GM21717 (cell line): ENCODE measurements at regions not wholly inside any gene's neighbourhood (a gene's known extent, or its start where the extent isn't known, plus 50 kb on each side); places are given as distances from the start of the nearest gene placed in this dataset.
A peak's percentile ranks its signal among the peaks of the same experiment; 100 is the strongest.

Source experiments
- ATAC-seq: cut with Tn5 transposase; IDR thresholded peaks from one replicate; pipeline ENCODE4 v1.9.1; 2021; ENCODE audit warnings: mild to moderate bottlenecking, moderate library complexity; ENCODE audit not compliant: unreplicated experiment

DNA sequence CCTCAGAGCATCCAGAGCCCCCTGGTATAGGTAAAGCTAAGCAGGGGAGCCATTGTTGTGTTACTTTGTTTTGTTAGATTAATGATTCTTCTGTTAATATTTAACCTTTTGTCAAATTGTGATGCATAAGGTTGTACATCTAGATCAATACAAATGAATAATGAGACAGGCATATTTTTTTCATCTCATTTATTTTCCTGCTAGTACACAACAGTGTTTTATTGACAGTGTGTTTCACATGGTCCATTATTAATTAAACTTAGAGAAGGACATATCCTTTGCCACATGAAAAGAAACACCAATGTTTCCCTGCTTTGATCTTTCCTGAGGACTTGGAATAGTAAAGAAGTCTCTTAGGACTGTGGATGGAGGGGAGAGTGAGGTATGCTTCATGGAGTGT is 543.6 kb upstream of the CFAP20DC start:
- ATAC-seq, result no peak

DNA sequence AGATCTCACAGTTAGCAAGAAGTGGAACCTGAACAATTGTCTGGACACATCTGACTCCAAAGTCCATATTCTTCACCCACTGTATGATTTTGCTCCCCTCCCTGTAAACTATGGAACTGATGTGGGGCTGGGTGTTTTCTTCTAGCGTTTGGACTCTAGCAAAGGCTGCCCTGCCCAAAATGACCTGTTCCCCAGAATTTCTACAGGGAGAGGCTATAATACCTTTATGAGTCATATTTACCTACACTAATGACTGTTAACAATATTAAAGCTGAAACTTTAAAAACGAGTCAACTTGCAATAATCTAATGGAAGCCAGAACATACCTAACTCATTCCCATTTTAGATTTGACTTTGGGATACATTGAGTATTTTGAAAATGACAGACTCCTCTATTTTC is 531.2 kb upstream of the CFAP20DC start:
- no peak for ATAC-seq

DNA sequence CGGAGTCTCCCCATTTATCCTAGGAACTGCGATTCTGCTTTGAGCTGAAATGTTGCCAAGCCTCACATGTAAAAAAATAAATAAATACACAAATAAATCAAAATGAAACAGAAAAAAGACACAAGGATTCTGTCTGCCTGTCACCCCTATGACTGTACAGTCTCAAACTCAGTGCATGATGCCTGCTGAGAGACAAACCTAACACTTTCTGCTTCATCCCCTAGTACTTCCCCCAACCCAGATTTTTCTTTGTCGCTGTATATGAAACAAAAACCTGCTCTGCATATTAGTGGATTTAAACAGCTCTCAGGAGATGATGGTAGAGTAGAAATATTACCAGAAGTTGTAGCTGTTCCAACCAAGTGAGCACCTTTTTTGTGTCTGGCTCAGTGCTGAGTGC is 530.7 kb upstream of the CFAP20DC start:
- no peak for ATAC-seq

DNA sequence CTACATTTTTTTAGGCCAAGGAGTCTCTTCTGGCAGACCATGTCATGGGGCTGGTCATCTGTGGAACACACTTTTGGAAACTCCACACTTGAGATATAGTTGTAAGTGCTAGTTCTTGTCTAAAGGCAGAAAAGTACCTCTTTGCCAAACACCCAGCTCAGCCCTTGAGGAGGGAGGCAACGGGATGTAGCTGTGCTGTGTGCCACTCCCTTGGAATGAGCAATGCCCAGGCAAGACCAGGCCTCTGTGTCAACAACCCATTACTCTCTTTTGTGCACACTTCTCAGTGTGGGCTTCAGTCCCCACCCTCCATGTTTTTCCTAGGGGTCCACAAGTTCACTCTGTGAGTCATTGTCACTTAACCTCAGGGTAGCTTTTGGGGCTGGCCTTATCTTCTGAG is 528.3 kb upstream of the CFAP20DC start:
- ATAC-seq, result no peak

DNA sequence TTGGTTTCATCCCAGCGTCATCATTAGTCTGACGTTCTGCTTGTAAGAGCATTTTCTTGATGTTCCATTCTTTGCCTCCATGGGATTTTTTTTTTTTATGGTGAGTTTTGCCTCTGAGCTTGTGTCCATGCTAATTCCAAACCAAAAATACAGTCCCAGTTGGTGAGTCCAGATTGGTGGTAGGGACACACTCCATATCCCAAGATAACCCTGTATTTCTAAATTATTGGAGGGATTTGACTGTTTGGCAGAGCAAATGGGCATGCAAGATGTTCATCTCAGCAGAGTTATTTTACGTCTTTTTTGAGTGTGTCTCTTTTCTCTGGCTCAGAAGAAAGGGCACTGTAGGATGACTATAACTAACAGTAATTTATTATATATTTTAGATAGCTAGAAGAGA is 526.8 kb upstream of the CFAP20DC start:
- ATAC-seq, result no peak

DNA sequence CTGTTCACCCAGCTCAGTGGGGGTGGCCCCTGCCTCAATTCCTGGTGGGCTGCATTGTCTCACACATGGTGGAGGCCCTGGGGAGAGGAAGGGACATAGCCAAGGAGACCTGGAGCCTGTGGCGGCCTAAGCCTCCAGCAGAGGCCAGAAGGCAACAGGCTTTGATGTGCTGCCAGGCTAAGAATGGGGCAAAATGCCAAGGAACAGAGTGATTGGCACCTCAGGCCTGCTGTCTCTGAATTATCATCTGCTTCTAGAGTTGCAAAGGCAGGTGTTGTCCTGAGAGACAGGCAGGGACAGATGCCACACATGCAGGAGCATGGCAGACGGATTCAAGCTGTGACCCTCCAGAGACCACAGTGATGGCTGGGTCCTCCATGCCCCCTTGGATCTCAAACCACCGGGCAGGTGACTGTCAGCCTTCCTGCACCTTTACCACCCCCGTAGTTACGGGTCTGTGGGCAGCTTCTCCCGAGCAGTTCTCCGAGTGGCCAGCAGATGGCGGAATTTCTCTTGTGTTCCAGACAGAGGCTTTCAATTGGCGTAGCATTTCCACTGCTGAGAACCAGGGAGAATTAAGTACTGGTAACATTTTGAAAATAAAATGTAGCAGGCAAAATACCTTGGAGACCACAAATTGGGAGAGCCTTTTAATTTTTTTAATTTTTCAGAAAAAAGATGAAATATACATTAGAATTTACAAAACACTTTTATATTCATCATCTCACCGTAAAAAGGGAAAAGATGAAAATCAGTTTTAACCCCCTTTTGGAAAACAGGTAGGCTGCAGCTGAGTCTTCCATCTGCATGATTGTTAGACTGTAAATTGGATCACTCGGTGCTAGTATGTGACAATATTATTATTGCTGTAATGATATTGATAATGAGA is 525.5 kb upstream of the CFAP20DC start:
- peak; percentile 80 for ATAC-seq

DNA sequence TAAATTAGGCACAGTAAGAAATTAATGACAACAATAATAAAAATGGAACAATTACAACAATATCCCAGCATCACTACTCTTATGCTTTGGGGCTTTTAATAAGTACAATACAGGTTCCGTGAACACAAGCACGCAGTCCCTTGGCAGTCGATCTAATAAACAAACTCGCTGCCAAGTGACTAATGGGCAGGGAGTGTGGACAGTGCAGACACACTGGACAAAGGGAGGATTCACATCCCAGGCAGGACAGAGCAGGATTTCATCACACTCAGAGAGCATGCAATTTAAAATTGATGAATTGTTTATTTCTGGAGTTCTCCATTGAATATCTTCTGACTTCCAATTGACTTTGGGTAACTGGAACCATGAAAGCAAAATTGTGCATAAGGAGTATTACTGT is 524.1 kb upstream of the CFAP20DC start:
- no peak for ATAC-seq

DNA sequence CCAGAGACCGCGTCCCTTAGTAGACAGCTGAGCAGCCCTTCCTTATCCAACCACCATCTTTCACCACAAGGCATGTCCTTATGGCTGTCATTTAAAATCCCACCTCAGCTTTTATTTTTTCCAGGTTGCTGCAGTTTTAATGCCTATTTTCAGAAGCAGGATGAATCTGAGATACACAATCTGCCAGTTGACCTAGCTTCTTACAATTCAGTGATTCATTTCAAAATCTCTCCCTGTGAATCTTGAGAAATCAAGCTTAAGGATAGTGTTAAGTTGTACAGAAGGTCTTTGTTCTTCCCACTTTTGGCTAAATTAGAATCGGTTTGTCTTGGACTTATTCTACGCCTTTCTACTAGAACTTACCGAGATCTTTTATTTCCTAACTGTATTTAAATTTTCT is 522.3 kb upstream of the CFAP20DC start:
- ATAC-seq, result no peak

DNA sequence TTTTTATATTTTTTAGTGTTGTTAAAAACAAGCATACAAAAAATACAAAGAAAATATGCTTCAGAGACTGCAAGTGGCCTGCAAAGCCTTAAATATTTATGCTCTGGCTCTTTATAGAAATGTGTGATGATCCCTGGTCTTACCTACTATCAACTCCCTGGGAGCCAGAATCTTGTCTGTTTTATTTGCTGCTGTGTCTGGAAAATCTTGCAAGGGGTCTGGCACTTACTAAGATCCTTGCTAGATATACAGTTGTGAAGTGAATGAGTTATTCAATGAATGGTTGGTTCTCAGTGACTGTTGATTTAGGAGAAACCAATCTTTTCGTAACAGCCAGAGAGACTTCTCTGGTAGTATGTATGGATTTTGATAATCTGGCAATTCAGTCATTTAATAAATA is 521.0 kb upstream of the CFAP20DC start:
- no peak for ATAC-seq

DNA sequence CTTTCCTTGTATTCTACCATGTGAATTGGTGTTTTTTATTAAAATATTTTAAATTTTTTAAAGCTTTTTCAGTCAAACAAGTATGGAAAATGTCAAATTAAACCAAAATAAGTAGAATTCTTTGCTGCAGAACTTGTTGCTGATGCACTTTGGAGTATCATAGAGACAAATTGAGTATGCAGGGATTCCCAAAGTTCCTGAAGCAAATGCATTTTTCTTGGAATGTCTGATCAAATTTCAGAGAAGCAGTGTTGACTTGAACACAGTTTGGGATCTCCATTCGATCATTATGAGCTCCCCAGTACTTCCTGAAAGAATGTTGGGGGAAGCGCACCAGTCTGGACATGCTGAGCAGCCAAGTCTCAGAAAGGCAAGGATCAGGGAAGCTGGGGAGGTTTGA is 517.8 kb upstream of the CFAP20DC start:
- no peak for ATAC-seq

DNA sequence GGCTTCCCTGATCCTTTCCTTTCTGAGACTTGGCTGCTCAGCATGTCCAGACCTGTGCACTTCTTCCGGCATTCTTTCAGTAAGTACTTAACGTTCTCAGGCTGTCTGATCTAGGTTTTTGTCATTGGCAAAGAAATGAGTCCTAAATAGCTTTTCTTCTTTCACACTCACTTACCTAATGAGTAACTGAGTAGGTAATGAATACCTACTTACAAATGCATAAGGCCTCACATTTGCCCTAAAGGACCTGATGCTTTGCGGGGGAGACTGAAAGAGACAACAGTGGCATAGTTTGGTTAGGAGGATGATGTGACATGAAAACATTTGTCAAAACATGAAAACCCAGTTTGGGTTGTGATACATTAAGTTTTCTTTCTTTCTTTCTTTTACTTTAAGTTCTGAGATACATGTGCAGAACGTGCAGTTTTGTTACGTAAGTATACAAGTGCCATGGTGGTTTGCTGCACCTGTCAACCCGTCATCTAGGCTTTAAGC is 516.7 kb upstream of the CFAP20DC start:
- ATAC-seq, result peak; percentile 97

DNA sequence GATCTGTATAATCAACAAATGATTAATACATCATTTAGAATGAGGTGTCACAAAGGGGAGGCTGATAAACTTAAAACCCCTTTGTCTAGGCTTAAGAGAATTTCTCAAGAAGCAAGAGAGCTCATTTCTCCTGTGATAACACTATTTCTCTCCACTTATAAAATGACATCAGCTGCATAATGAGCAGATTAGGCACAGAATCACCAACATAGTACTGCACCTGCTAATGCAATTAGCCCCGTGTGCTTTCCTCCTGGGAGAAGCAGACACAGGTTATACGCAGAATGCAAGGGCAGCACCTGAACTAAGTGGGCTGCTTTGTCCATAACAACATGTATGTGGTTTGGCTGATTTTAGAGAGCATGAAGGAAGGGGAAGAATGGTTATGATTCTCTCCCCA is 515.3 kb upstream of the CFAP20DC start:
- no peak for ATAC-seq

DNA sequence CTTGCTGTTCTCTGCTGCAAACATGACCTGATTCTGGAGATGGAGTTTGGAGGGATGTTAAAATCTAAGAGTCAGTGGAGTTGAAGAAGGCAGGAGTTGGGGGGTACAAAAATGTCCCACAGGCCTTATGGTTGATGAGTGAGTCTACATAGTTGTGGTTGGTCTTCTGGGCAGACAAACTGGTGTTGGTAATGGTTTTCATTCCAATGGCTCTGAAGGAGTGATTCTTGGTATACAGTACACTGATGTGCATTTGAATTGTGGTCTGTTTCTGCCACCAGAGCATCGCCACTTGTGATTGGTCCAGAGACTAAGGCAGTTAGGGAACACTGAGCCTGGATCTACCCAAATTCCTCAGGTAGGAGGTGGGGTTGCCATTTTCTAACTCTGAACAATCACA is 514.1 kb upstream of the CFAP20DC start:
- no peak for ATAC-seq

DNA sequence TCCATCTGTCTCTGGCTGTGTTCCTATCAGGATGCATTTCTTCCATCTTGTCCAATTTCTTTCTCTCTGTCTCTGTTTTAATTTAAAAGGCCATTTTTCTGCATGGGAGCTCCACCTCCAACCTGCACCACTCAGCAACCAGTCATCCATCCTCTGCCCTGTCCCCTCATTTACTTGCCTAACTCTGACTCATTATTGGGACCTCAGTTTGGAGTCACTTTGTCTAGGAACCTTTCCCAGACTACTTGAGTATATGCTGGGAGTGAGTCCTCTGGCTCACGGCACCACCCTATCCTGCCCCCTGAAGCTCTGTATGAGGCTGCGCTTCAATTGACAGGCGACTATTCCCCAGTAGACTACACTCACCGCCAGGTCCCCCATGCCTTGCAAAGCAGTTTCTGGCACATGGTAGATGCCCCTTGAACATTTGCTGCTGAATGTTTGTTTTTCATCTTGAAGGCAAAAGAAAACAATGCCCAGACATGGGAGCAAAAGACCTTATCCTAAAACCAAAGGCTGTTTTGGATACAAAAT is 513.3 kb upstream of the CFAP20DC start:
- no peak for ATAC-seq

DNA sequence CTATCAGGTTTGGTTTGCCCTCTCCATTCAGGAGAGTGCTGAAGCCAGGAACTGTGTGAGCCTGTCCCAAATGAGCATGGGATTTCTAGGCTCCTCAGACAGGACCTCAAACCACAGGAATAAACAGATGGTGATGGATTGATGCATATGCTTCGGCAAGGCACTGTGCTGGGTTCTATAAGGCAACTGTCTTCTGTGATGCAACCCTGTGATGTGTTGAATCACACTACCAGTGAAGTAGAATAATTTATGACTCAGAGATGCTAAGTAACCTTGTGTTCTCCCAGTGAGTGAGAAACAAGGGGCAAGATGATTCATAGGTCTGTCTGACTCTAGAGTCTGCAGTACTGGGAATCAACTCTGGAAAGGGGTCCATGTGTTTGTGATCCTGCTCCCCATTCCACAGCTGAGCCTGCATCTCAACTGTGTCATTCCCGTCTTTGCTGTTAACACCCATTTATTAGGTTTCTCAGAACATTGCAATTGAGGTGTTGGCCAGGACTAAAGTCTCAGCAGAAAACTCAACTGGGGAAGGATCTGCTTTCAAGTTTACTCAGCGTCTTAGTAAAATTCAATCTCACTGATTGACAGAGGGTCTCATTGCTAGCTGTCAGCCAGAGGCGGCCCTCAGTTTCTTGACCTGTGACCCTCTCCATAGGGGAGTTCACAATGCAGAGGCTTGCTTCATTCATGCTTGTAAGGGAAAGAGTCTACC is 510.1 kb upstream of the CFAP20DC start:
- ATAC-seq, result no peak

DNA sequence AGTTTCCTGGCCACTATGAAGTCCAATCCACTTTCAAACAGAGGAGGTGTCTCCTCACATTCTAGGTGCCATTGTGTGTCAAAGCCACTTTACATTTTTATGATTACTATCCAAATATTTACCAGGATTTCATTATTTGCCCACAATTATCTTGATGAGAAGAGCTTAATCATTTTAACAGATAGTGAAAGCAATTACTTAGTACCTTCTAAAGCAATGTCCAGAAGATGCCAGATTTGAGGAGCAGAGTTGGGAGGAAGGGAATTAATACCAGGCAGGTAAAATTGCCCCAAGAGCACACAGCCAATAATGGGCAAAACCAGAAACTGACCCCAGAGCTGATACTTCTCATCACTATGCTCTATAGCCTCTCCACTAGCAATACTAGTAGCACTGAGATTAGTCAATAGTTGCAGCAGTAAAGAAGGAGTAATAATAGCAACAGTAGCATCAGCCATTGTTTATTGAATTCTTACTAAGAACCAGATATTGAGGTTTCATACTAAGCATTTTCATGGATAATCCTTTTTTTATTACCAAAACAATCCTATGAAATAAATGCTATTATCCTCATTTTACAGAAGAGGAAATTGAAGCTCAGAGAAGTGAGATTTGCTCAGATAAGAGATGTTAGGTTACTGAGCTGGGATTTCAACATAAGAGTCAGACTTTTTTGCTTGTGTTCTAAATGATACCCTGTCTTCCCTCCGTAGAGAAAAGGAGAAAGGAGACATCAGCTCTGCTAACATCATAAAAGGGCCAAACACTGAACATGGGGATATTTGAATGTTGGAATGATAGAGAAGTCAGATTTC is 509.3 kb upstream of the CFAP20DC start:
- ATAC-seq, result no peak

DNA sequence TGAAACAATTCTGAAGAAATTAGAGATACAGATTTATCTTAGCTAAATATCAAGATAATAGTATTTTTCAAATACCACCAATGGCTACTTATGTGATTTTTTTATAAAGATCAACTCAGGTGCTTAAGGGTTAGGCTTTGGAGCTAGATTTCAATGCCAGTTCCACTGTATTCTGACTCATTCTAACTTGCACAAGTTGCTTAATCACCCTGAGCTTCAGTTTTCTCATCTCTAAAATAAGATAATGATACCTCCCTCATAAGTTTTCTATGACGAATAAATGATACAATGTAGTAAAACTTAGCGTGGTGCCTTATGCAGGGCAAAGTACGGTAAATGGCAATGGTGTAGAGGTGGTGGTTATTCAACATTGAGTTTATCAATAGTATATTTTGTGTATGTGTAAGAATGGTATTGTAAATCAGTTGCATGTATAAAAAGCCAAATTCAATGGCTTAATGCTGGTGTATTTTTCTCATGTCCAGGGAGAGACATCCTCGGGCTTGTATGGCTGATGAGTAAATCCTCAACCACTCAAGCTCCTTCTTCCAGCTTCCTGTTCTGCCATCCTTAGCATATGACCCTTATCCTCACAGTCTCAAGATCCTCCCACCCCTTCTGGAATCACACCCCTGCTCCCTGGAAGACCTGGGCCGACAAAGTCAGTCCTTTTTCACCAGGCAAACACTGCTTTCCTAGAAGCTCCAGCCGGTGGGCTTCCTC is 505.9 kb upstream of the CFAP20DC start:
- ATAC-seq, result no peak

DNA sequence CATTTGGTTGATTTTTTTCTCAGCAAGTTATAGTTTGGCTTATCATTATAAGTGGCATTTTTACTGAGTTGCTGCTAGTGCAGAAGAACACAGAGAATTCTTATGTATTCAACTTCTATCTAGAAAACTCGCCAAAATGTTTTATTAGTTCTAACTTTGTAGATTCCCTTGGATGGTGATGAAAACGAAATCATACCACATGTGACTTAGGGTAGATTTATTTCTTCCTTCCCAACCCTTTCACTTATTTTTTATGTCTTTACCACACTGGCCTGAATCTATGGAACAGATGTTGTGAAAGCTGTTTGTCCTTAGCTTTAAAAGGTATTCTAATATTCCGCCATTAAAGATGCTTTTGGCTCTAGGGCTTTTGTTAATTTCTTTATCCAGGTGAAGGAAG is 503.3 kb upstream of the CFAP20DC start:
- ATAC-seq, result no peak

DNA sequence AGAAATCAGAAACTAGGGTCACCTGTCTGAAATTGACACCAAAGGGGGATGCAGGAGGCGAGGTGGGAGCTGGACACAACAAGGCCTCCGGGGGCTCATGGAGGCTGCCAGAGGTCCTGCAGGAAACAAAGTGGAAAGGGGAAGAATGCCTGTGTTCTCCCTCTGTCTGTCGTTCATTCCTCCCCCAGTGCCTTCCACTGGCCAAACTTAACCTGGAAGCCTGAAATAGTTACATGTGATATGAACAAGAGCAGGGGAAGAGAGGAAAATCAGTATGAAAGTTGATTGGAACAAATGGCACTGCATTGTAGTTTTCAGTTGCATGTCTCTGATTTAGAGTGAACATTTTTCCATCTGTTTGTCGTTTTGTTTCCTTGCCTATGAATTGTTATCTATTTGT is 502.0 kb upstream of the CFAP20DC start:
- no peak for ATAC-seq

DNA sequence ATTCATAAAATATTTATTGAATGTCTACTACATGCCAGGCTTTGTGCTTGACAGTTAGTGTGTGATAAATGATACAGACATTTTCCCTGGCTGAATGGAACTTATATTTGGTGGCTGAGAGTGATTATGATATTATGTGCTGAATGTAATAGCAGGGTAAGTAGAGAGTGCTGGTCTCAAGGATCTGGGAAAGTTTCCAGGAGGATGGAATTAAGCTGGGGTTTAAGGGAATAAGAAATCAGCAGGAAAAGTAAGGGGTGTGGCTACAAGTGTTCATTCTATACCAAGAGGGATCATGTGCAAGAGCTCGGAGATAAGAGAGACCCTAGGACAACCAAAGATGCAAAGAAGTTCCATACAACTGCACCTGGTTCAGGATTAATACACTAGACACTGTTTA is 500.1 kb upstream of the CFAP20DC start:
- ATAC-seq, result no peak
